HEK293T (cell line): ENCODE measurements at regions not wholly inside any gene's neighbourhood (a gene's known extent, or its start where the extent isn't known, plus 50 kb on each side); places are given as distances from the start of the nearest gene placed in this dataset.

Source experiments
- CTCF ChIA-PET: fragments of 350-600 bp; formaldehyde crosslinking; extraction: SDS; loops from one replicate; lab custom pipeline; 2021; ENCODE audit warnings: antibody characterized with exemption, inconsistent platforms; lab: Yijun Ruan, JAX
- POLR2A ChIA-PET: fragments of 350-600 bp; formaldehyde crosslinking; extraction: SDS; loops from one replicate; lab custom pipeline; 2020; ENCODE audit warnings: antibody characterized with exemption, inconsistent platforms; lab: Yijun Ruan, JAX
- DNase-seq: peaks from one replicate; pipeline ENCODE4 v3.0.0; 2012; ENCODE audit warnings: mixed read lengths; ENCODE audit errors: extremely low spot score
- ARNT ChIP-seq: fragments of 450-650 bp; IDR thresholded peaks from 2 replicates; pipeline ENCODE4 v1.6.1; 2017; ENCODE audit warnings: mild to moderate bottlenecking
- BHLHE40 ChIP-seq: fragments of 450-650 bp; IDR thresholded peaks from 2 replicates; pipeline ENCODE4 v1.6.1; 2016; ENCODE audit warnings: mild to moderate bottlenecking, moderate library complexity, borderline replicate concordance
- CTBP1 ChIP-seq: fragments of 450-650 bp; IDR thresholded peaks from 2 replicates; pipeline ENCODE4 v1.6.1; 2016; ENCODE audit warnings: borderline replicate concordance
- ELF4 ChIP-seq: fragments of 450-650 bp; IDR thresholded peaks from 2 replicates; pipeline ENCODE4 v1.6.1; 2017; ENCODE audit warnings: antibody characterized with exemption
- FOXA1 ChIP-seq: fragments of 450-650 bp; IDR thresholded peaks from 2 replicates; pipeline ENCODE4 v1.6.1; 2016; ENCODE audit warnings: mild to moderate bottlenecking
- FOXK2 ChIP-seq: fragments of 450-650 bp; IDR thresholded peaks from 2 replicates; pipeline ENCODE4 v1.6.1; 2016; ENCODE audit warnings: mild to moderate bottlenecking
- FOXM1 ChIP-seq: fragments of 450-650 bp; IDR thresholded peaks from 2 replicates; pipeline ENCODE4 v1.6.1; 2017; ENCODE audit warnings: mild to moderate bottlenecking, borderline replicate concordance
- HDGF ChIP-seq: fragments of 450-650 bp; IDR thresholded peaks from 2 replicates; pipeline ENCODE4 v1.6.1; 2017; ENCODE audit warnings: antibody characterized with exemption, borderline replicate concordance
- L3MBTL2 ChIP-seq: fragments of 450-650 bp; conservative IDR thresholded peaks from 2 replicates; pipeline ENCODE4 v1.6.1; 2016; ENCODE audit warnings: mild to moderate bottlenecking
- LEF1 ChIP-seq: fragments of 450-650 bp; IDR thresholded peaks from 2 replicates; pipeline ENCODE4 v1.6.1; 2017; ENCODE audit warnings: mild to moderate bottlenecking, borderline replicate concordance
- NFRKB ChIP-seq: fragments of 450-650 bp; IDR thresholded peaks from 2 replicates; pipeline ENCODE4 v1.6.1; 2016; ENCODE audit warnings: mild to moderate bottlenecking, moderate library complexity
- PKNOX1 ChIP-seq: fragments of 450-650 bp; IDR thresholded peaks from 2 replicates; pipeline ENCODE4 v1.6.1; 2016
- SP1 ChIP-seq: fragments of 450-650 bp; IDR thresholded peaks from 2 replicates; pipeline ENCODE4 v1.6.1; 2017
- SUZ12 ChIP-seq: fragments of 450-650 bp; IDR thresholded peaks from 2 replicates; pipeline ENCODE4 v1.6.1; 2016; ENCODE audit warnings: mild to moderate bottlenecking
- TARDBP ChIP-seq: fragments of 450-650 bp; IDR thresholded peaks from 2 replicates; pipeline ENCODE4 v1.6.1; 2016
- ZNF384 ChIP-seq: fragments of 450-650 bp; IDR thresholded peaks from 2 replicates; pipeline ENCODE4 v1.6.1; 2016

GRCh38 chrX:45788941-45789348 lies 588.3 kb upstream of the DIPK2B start:
- ChIA-PET CTCF (no interaction called here), POLR2A (no interaction called here)
- DNase-seq, result no peak
- no peak for TF ChIP-seq ZNF384

GRCh38 chrX:45788315-45788714 lies 587.6 kb upstream of the DIPK2B start:
- DNase-seq, result no peak
- TF ChIP-seq TARDBP (no peak), BHLHE40 (no peak), FOXM1 (no peak), SP1 (no peak), SUZ12 (no peak), ARNT (no peak), ZNF384 (no peak), LEF1 (no peak), L3MBTL2 (no peak), FOXA1 (no peak), CTBP1 (no peak), HDGF (no peak), PKNOX1 (no peak), FOXK2 (no peak), ELF4 (no peak), NFRKB (no peak)
- ChIA-PET CTCF (no interaction called here), POLR2A (no interaction called here)

GRCh38 chrX:45784590-45784989 lies 583.9 kb upstream of the DIPK2B start:
- POLR2A ChIA-PET, result no interaction called here
- TF ChIP-seq PKNOX1, result no peak
- TF ChIP-seq SP1, result no peak
- TF ChIP-seq LEF1, result no peak
- TF ChIP-seq BHLHE40, result no peak
- no peak for TF ChIP-seq FOXK2
- TF ChIP-seq NFRKB, result no peak
- CTCF ChIA-PET, result no interaction called here
- DNase-seq, result no peak

GRCh38 chrX:45783002-45783401 lies 582.3 kb upstream of the DIPK2B start:
- TF ChIP-seq FOXM1, result no peak
- no peak for TF ChIP-seq SUZ12
- TF ChIP-seq NFRKB, result no peak
- TF ChIP-seq BHLHE40, result no peak
- no peak for TF ChIP-seq ARNT
- TF ChIP-seq L3MBTL2, result no peak
- no peak for TF ChIP-seq LEF1
- no peak for TF ChIP-seq CTBP1
- TF ChIP-seq FOXK2, result no peak
- TF ChIP-seq PKNOX1, result no peak
- no peak for TF ChIP-seq ZNF384
- no peak for TF ChIP-seq HDGF
- TF ChIP-seq SP1, result no peak
- no peak for TF ChIP-seq TARDBP
- CTCF ChIA-PET, result interaction anchor here (0.6 kb wide), 1 partner anchor 12 kb away, joined by 3 read pairs; no protein-coding TSS in a partner anchor
- no peak for DNase-seq
- POLR2A ChIA-PET, result interaction anchor here (0.7 kb wide), 1 partner anchor 12 kb away, joined by 3 read pairs; no protein-coding TSS in a partner anchor

- ChIA-PET POLR2A (interaction anchor here (1.6 kb wide), 1 partner anchor 12 kb away, joined by 9 read pairs; no protein-coding TSS in a partner anchor), CTCF (no interaction called here)
Observed at GRCh38 chrX:45781901-45782553, 581.4 kb upstream of the DIPK2B start.

More at GRCh38 chrX:45781901-45782553, 581.4 kb upstream of the DIPK2B start:
- peak; percentile 34 for DNase-seq
- TF ChIP-seq ELF4 (no peak), FOXK2 (no peak), NFRKB (no peak), FOXM1 (no peak), CTBP1 (0 out of 2 replicates have a peak, but pooled peaks have one; percentile 44), SUZ12 (no peak), HDGF (no peak), FOXA1 (no peak), BHLHE40 (no peak), ZNF384 (no peak), ARNT (no peak), SP1 (no peak), PKNOX1 (peak; percentile 27; the same call in 1 of the 2 replicates), L3MBTL2 (no peak), LEF1 (no peak), TARDBP (no peak)
